Inferior parietal cortex (tissue), 1 donor: ENCODE measurements at regions not wholly inside any gene's neighbourhood (a gene's known extent, or its start where the extent isn't known, plus 50 kb on each side); places are given as distances from the start of the nearest gene placed in this dataset.
A peak's percentile ranks its signal among the peaks of the same experiment; 100 is the strongest.

Source experiments
- DNase-seq: peaks from one replicate; pipeline ENCODE4 v3.0.0-alpha.2; 2016; ENCODE audit errors: extremely low spot score

DNA sequence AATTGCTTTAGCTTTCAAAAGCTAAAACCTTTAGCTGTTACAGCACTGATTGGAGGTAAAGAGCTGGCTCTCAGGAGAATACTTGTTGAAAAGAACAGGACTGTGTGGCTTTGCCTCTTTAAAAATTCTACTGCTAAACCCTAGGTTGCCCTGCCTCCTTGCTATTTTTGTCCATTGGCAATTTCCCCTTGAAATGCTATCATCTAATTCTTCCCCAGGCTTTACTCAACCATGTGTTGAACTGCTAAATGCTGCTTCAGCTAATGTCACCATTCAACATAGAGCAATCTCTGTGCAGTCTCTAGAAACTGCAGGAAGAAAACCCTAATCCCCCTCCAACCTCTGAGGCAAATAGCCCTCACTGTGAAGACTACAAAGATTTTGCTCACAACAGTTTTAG, 203.7 kb upstream of the ARX start:
- no peak for DNase-seq

DNA sequence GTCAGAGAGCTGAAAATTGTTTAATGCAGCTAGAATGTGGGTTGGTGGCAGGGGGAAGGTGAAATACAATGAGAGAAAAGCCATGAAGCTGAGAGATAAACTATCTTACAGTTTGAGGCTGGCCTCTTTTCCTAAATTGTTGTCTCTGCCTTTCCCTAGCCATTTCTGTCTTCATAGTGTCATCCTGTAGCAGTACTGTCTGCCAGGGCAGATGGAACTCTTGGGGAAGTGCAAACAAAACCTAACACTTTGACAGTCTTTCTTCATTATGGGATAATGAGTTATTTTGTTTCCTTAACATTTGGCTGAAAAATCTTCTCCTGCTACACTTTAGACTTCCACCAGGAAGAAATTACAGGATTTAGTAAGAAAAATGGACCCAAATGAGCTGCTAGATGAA, 197.8 kb upstream of the ARX start:
- no peak for DNase-seq

DNA sequence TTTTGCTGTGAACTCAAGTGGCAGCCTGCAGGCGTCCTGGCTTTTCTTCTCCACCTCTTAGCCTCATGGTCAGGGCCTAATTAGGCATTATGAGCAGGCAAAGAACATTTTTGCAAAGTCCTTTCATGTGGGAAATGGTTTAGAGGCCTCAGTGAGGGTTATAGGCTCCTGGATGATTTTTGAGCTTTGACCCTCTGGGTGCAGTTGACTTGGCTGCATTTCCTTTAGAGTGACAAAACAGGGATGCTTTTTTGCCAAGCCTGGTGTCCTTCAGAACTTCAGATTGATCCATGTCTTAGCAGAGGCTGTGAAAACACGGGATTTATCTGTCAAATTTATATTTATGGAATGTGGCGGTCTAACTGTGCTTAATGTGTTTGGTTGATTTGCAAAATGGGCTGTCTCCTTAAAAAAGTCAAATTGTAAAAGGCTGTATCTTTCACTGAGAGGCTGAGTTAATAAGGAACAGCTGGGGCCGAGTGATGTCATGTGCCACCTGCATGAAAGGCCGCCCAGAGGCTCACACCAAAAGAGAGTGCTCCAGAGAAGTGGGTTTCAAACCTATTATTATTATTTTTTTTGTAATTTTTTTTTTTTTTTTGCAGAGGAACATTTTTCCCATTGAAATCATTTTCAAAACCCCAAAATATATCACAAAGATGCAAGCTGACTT, 192.2 kb upstream of the ARX start:
- DNase-seq = no peak

GRCh38 chrX:25206778-25207177, 191.0 kb upstream of the ARX start:
- DNase-seq = no peak

DNA sequence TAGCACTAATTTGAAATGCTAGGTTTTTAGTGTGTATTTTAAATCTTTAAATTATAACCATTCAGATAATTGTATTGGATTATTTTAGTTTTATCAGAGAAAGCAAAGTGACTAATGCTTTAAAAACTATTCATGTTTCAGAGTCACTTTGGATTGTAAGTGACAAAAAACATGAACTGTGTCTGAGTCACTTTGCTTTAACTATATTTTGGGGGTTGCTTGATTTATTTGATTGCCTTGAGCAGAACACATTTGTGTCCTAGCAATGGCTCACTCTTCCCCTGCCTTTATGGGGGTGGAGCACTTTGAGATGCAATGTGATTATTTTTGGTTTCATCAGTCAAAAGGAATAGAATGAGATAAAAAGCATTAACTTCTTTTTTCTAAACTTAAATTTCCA, 188.4 kb upstream of the ARX start:
- no peak for DNase-seq

DNA sequence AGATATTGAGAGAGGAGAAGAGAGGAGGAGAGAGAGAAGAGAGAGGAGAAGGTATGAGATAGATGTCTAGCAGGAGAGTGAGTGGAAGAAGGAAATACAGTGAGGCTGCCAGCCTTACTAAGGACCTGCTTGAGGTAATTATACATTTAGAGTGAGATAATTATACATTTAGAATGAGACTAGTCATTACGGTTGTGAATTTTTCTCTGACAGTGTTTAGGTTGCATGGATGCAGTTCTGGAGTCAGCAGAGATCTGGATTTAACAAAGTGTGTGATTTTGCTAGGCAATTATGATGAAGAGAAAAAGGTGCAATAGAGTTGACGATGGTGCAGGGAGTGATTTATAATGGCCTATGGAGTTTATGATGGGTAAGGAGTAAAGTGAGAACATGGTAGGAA, 187.1 kb upstream of the ARX start:
- DNase-seq = no peak

GRCh38 chrX:25198891-25199290, 183.1 kb upstream of the ARX start:
- DNase-seq = peak; percentile 36

DNA sequence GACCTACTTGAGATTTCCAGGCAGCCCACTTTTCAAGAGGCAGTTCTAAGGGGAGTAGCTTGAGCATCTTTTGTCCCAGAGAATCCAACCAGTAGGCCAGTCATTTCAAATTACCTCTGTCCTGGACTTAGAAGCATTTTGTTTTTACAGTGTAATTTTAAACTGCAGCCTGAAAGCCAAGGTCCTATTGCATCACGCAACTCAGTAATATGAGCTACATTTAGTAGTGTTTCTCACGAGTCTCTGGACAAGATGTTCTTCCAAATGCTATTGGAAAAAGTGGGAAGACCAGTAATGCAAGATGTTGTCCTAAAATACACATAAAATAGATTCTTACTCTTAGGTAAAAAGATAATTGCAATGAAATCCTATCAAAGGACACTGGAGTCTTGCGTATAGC, 182.5 kb upstream of the ARX start:
- DNase-seq = no peak

- DNase-seq = no peak
Observed at GRCh38 chrX:25196221-25196620, 180.5 kb upstream of the ARX start.

DNA sequence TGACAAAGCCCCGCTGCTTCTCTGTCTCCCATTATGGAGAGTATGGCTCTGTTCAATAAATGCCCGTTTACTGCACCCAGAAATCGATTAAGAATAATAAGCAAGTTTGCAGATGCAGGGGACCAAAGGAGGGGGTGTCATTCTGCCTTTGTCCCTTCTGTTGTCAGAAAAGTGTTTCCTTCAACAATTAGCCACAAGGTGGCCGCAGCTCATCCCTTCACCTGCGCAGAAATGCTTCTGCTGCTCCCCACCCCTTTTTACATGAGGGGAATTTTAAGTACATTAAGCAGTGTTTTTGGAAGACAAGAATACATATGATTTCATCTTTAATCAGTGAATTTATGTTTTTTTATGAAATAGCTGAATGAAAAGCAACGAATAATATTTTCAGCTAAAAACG, 175.6 kb upstream of the ARX start:
- DNase-seq = no peak

DNA sequence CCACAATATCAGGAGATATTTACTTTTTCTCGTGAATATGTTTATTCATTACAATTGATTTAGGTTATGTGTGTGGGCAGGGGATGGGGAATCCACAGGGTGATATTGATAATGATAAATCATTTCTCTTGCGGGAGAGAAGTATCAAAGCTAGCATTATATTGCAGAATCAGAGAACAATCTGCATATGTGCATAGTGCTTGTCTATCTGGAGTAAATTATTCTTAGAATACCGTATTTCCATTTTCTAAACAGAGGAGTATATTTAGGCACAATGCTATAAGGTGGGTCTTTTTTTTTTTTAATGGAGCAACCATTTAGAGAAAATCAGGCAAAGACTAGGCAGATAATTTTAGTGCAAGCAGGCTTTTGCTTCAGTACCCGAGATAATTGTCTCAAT, 166.0 kb upstream of the ARX start:
- no peak for DNase-seq

DNA sequence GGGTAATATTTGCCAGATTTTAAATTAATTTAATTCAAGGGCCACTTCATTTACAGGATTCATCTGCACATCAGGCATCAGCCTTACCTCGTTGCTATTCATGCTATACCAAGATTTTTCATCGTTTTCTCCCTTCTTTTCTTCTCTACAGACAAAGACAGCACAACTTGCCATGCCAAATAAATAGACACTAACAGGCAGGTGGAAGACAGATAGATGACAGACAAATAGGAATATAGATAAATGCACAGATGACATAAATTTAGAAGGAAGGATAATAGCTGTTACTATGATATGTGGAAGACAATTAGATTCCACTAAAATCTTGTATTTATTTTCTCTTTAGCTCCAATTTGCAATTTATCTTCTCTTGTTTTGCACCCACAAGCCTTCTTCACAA, 164.5 kb upstream of the ARX start:
- no peak for DNase-seq

- DNase-seq = no peak
Observed at GRCh38 chrX:25178555-25178954, 162.8 kb upstream of the ARX start.

GRCh38 chrX:25175743-25176142, 160.0 kb upstream of the ARX start:
- no peak for DNase-seq

GRCh38 chrX:25175171-25175570, 159.4 kb upstream of the ARX start:
- DNase-seq = no peak

DNA sequence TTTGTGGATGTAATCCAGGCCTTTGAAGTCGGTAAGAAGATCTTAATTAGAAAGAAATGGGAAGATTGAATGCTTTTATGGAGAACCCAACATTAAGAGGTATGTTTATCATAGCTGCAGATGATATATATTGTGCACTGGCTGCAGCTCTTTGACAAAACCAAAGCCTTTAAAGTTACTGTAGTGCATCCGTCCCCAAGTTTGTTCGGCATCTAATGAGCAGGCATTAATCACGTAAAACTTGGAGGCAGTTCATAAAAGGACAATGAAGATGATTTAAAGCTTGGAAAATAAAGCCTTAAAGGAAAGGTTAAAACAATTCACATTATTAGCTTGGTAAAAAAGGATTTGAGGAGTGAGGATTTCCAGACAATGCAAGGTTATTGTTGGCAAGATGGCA, 150.8 kb upstream of the ARX start:
- DNase-seq = no peak

DNA sequence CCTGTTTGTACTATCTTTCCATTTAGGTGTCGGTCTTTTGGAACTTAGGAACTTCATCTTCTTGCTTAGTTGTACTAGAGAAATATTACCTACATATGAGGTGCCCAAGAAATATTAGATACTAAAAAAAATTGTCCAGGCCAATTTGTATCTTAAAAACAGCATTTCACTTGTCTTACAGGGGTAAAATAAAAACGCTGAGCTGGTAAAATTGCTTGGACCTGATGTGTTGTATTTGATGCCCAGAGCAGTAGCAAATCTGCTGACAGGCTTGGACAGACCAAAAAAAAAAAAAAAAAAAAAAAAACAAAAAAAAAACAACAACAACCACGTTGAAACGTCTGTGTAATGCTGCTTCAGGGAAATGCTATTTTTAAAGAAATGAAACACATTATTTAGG, 150.4 kb upstream of the ARX start:
- DNase-seq = no peak

DNA sequence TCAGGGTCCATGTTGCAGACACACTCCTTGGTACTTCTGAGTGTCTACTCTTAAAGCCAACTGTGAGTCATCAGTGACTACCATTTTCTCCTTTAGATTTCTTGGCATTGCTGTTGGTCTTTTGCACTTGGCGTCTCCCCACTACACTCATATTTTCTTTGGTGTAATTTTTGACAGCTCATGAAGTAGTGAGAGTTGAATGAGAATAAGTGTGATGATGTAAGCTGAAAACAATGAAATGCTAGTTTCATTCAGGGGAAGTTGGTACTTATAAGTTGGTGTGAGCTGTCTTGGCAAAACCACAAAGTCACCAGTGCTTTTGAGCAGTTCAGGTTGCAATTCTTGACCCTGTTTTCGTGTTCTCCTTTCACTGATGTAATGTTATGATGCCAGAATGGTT, 142.9 kb upstream of the ARX start:
- DNase-seq = no peak

GRCh38 chrX:25156832-25157231, 141.1 kb upstream of the ARX start:
- DNase-seq = no peak

DNA sequence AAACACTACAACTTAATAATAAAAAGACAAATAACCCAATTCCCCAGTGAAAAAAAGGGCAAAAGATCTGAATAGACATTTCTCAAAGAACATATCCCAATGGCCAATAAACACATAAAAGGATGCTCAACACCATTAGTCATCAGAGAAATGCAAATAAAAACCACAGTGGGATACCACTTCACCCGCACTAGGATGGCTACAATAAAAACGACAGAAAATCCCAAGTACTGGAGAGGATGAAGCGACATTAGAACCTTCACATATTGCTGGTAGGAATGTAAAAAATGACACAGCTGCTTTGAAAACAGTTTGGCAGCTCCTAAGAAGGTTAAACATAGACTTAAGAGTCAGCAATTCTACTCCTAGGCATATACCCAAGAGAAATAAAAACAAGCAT, 140.6 kb upstream of the ARX start:
- DNase-seq = no peak

DNA sequence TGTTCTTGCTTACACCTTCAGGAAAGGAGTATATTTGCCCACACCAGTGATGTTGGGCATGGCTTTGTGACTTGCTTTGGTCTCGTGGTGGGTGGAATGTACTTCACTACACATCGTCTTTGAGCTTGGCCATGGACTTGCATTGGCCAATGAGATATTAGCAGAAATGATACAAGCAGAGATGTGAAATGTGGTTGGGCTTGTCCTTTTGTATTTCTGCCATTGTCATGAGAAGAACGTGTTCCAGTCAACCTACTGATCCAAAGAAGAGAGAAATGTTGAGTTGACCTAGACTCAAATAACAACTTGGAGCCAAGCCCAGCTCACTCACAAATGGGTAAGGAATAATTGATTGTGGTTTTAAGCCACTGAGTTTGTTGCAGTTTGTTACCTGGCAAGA, 138.4 kb upstream of the ARX start:
- no peak for DNase-seq

GRCh38 chrX:25151749-25152148, 136.0 kb upstream of the ARX start:
- no peak for DNase-seq

DNA sequence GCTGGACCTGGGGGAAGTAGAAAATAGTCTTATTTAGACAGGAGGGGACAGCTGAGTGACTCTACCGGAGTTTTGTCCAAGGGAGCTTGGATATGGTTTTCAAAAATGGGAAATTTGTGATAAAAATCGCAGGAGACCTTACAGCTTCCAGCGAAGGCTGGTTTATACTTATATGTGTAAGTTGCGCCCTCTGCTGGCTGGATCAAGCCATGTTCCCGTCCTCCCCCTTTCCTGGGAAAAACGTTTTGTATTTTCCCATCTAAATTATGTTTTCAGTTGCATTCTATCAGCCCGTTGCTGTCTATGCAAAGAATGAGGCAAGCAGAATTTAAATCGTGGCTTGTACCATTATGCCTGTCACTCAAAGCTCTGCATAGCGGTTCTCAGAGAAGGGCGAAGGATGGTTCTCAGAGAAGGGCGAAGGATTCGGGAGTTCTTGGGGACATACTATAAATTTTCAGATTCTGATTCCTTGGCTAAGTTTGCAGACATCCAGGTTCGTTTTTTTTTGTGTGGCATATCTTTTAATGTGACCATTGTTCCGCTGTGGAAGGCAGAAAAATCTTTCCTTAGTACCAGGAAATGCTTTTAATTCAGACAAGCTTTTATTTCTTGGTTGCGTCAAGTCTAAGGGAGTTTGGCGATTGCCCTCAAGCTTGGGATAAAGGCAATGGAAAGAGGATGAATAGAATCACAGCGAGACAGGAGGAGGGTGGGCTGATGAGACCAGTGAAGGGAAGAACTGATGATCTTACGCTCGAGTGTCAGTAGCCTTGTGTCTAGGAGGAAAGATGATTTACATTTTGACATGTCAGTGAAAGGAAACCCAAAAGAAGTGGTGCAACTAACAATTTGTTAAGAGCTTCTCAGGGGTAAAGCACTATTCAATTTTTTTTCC, 128.5 kb upstream of the ARX start:
- peak; percentile 65 for DNase-seq

GRCh38 chrX:25143596-25143995, 127.8 kb upstream of the ARX start:
- no peak for DNase-seq
